ENCODE measurements at regions not wholly inside any gene's neighbourhood (a gene's known extent, or its start where the extent isn't known, plus 50 kb on each side); places are given as distances from the start of the nearest gene placed in this dataset.

DNA sequence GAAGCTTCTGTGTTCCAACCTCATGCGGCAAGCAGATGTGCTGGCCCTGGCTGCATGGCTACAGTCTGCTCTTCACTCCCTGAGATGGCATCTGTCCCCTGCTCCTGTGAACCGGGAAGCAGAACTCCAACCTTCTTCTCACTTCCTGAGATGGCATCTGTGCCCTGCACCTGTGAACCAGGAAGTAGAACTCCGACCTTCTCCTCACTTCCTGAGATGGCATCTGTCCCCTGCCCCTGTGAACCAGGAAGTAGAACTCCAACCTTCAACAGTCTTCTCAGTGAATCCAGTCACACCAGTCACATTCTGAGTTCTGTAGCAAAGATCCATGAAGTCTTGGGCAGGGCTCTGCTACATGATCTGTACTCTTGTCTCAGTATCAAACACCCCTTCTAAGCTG, 887.2 kb upstream of the KLHL29 start:
- TF ChIP-seq, protein P1, sequence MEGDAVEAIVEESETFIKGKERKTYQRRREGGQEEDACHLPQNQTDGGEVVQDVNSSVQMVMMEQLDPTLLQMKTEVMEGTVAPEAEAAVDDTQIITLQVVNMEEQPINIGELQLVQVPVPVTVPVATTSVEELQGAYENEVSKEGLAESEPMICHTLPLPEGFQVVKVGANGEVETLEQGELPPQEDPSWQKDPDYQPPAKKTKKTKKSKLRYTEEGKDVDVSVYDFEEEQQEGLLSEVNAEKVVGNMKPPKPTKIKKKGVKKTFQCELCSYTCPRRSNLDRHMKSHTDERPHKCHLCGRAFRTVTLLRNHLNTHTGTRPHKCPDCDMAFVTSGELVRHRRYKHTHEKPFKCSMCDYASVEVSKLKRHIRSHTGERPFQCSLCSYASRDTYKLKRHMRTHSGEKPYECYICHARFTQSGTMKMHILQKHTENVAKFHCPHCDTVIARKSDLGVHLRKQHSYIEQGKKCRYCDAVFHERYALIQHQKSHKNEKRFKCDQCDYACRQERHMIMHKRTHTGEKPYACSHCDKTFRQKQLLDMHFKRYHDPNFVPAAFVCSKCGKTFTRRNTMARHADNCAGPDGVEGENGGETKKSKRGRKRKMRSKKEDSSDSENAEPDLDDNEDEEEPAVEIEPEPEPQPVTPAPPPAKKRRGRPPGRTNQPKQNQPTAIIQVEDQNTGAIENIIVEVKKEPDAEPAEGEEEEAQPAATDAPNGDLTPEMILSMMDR (IDR thresholded peaks at IDR 0.05; ENCODE audit: borderline replicate concordance, extremely low read depth, low read length, poor library complexity, severe bottlenecking): no peak
- TF ChIP-seq EZH2 (IDR thresholded peaks at IDR 0.05; ENCODE audit: borderline replicate concordance, low read depth, low read length, severe bottlenecking): no peak

All from DND-41 (cell line).